ENCODE measurements at regions not wholly inside any gene's neighbourhood (a gene's known extent, or its start where the extent isn't known, plus 50 kb on each side); places are given as distances from the start of the nearest gene placed in this dataset.
"Not testable (repeated sequence)": the region's sequence is repeated elsewhere in the genome, so short reads cannot be mapped to it uniquely, and the experiment has no call there.

DNA sequence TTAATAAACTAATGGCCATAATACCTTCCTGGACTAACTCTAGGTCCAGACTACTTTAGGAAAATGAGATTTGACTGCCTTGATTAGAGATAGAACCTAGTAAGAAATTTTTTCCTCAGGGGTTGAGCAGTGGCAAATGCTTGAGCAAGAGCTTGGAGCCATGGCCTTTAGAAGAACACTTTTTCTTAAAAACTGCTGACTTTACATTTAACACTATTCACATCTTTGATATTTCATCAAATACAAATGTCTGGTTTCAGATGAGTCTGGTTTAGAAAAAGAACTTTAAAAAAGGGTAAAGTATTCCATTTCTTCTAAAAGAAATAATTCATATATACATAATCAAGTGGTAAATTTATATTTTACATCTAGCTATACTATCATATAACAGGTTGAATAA, 680.9 kb upstream of the PITX2 start:
- no peak overlapping the region for H3K27ac Mint-ChIP-seq
- no peak for DNase-seq
- no peaks in the 10 kb centered on the region for H3K27me3 Mint-ChIP-seq (ENCODE audit: insufficient read depth)
- H3K4me1 Mint-ChIP-seq (ENCODE audit: low read depth) = no peaks in the 10 kb centered on the region
- H3K4me3 Mint-ChIP-seq = no peak overlapping the region
- TF ChIP-seq, protein P1, sequence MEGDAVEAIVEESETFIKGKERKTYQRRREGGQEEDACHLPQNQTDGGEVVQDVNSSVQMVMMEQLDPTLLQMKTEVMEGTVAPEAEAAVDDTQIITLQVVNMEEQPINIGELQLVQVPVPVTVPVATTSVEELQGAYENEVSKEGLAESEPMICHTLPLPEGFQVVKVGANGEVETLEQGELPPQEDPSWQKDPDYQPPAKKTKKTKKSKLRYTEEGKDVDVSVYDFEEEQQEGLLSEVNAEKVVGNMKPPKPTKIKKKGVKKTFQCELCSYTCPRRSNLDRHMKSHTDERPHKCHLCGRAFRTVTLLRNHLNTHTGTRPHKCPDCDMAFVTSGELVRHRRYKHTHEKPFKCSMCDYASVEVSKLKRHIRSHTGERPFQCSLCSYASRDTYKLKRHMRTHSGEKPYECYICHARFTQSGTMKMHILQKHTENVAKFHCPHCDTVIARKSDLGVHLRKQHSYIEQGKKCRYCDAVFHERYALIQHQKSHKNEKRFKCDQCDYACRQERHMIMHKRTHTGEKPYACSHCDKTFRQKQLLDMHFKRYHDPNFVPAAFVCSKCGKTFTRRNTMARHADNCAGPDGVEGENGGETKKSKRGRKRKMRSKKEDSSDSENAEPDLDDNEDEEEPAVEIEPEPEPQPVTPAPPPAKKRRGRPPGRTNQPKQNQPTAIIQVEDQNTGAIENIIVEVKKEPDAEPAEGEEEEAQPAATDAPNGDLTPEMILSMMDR (IDR thresholded peaks at IDR 0.05) = no peak
- peaks cover 5% of the 10 kb centered on the region for H3K9me3 Mint-ChIP-seq
- H3K36me3 Mint-ChIP-seq (ENCODE audit: low read depth) = peaks cover 10% of the 10 kb centered on the region; the same call in 1 of the 2 replicates

GRCh38 chr4:111323496-111323895, 700.6 kb upstream of the PITX2 start:
- H3K27me3 Mint-ChIP-seq (ENCODE audit: insufficient read depth) = no peaks in the 10 kb centered on the region; the same call in 1 of the 2 replicates
- H3K27ac Mint-ChIP-seq = peak overlapping the region; percentile 62
- peak overlapping the region; percentile 80 for H3K4me3 Mint-ChIP-seq
- no peaks in the 10 kb centered on the region for H3K36me3 Mint-ChIP-seq (ENCODE audit: low read depth)
- no peaks in the 10 kb centered on the region for H3K9me3 Mint-ChIP-seq
- TF ChIP-seq, protein P1 (IDR thresholded peaks at IDR 0.05) = no peak
- peak; percentile 65 for DNase-seq
- H3K4me1 Mint-ChIP-seq (ENCODE audit: low read depth) = peaks cover 51% of the 10 kb centered on the region

- no peaks in the 10 kb centered on the region for H3K36me3 Mint-ChIP-seq (ENCODE audit: low read depth)
- TF ChIP-seq, protein P1 (IDR thresholded peaks at IDR 0.05) = no peak
- no peak for DNase-seq
- no peaks in the 10 kb centered on the region; the same call in 1 of the 2 replicates for H3K27me3 Mint-ChIP-seq (ENCODE audit: insufficient read depth)
- H3K9me3 Mint-ChIP-seq = no peaks in the 10 kb centered on the region
- H3K4me1 Mint-ChIP-seq (ENCODE audit: low read depth) = peaks cover 53% of the 10 kb centered on the region
- peak overlapping the region; percentile 80 for H3K4me3 Mint-ChIP-seq
- H3K27ac Mint-ChIP-seq = peak overlapping the region; percentile 62
Measured at GRCh38 chr4:111323916-111324315, 701.0 kb upstream of the PITX2 start.

DNA sequence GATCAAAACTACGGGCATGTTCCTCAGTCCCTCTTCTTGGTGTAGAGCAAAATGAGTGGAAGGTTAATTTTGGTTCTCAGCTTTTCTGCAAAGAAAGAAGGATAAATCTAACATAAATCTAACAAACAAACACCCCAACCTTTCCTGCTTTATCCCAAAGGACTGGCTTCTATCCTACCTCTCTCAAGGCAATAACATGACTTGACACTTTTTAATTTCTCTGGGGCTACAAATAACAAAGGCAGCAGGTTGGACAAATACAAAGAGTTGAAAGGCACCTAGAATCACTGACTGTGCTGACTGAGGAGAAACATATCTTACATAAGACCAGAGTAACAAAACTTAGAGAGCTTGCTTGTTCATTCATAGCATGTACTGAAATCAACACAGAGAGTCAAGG, 703.6 kb upstream of the PITX2 start:
- H3K4me3 Mint-ChIP-seq = no peak overlapping the region
- H3K27ac Mint-ChIP-seq = no peak overlapping the region
- H3K4me1 Mint-ChIP-seq (ENCODE audit: low read depth) = peaks cover 68% of the 10 kb centered on the region
- no peak for DNase-seq
- H3K9me3 Mint-ChIP-seq = no peaks in the 10 kb centered on the region
- no peaks in the 10 kb centered on the region; the same call in 1 of the 2 replicates for H3K27me3 Mint-ChIP-seq (ENCODE audit: insufficient read depth)
- no peaks in the 10 kb centered on the region for H3K36me3 Mint-ChIP-seq (ENCODE audit: low read depth)
- TF ChIP-seq, protein P1 (IDR thresholded peaks at IDR 0.05) = no peak

DNA sequence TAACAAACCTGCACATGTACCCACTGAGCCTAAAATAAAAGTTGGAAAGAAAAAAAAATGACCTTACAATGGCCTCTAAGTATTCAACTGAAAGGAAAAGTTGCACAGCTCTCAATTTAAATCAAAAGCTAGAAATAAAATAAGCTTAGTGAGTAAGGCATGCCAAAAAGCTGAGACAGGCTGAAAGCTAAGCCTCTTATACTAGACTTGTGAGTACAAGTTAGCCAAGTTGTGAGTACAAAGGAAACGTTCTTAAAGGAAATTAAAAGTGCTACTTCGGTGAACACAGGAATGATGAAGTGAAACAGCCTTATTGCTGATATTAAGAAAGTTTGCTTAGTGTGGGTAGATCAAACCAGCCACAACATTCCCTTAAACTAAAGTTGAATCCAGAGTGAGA, 707.9 kb upstream of the PITX2 start:
- no peak for DNase-seq
- Mint-ChIP-seq H3K27ac (peak overlapping the region; percentile 65), H3K4me3 (peak overlapping the region; percentile 43; the same call in 1 of the 2 replicates), H3K36me3 (ENCODE audit: low read depth) (no peaks in the 10 kb centered on the region; the same call in 1 of the 2 replicates), H3K9me3 (no peaks in the 10 kb centered on the region; the same call in 1 of the 2 replicates), H3K27me3 (ENCODE audit: insufficient read depth) (no peaks in the 10 kb centered on the region), H3K4me1 (ENCODE audit: low read depth) (peaks cover 51% of the 10 kb centered on the region)
- TF ChIP-seq, protein P1 (IDR thresholded peaks at IDR 0.05) = no peak

DNA sequence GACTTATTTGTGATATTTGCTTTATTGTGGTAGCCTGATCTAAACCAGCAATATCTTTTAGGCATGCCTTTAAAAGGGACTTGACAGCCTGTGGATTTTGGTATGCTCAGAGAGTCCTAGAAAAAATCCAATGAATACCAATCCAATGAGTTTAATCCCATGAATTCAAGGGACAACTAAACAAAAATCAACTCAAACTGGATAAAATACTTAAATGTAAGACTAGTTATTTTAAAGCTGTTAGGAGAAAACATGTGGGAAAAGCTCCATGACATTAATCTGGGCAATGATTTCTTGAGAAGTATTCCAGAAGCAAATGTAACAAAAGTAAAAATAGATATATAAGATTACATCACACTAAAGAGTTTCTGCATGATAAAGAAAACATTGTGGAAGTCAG, 711.5 kb upstream of the PITX2 start:
- DNase-seq = peak; percentile 62
- peaks cover 4% of the 10 kb centered on the region for H3K36me3 Mint-ChIP-seq (ENCODE audit: low read depth)
- no peaks in the 10 kb centered on the region; the same call in 1 of the 2 replicates for H3K9me3 Mint-ChIP-seq
- H3K4me1 Mint-ChIP-seq (ENCODE audit: low read depth) = peaks cover 38% of the 10 kb centered on the region
- no peak overlapping the region for H3K27ac Mint-ChIP-seq
- TF ChIP-seq, protein P1 (IDR thresholded peaks at IDR 0.05) = no peak
- H3K27me3 Mint-ChIP-seq (ENCODE audit: insufficient read depth) = no peaks in the 10 kb centered on the region
- H3K4me3 Mint-ChIP-seq = no peak overlapping the region

- H3K9me3 Mint-ChIP-seq; H3K27me3 Mint-ChIP-seq (ENCODE audit: insufficient read depth); DNase-seq; H3K4me3 Mint-ChIP-seq; H3K27ac Mint-ChIP-seq; H3K36me3 Mint-ChIP-seq (ENCODE audit: low read depth): not testable (repeated sequence)
- H3K4me1 Mint-ChIP-seq (ENCODE audit: low read depth) = peaks cover 14% of the 10 kb centered on the region
Measured at GRCh38 chr4:111337186-111337876, 714.5 kb upstream of the PITX2 start.
